RWPE2 (cell line): ENCODE measurements at regions not wholly inside any gene's neighbourhood (a gene's known extent, or its start where the extent isn't known, plus 50 kb on each side); places are given as distances from the start of the nearest gene placed in this dataset.
A peak's percentile ranks its signal among the peaks of the same experiment; 100 is the strongest.

Source experiments
- ATAC-seq: fragments of 200-7000 bp; cut with Tn5 transposase; 3 replicates; pipeline ENCODE4 v1.9.1; 2021; ENCODE audit warnings: low read depth
- DNase-seq: peaks from one replicate; pipeline ENCODE4 v3.0.0-alpha.2; 2020; ENCODE audit warnings: low spot score
- H3K27ac ChIP-seq: fragments of 450-650 bp; 2 replicates; pipeline ENCODE4 v1.5.1; 2017; ENCODE audit warnings: mild to moderate bottlenecking; ENCODE audit not compliant: poor library complexity, severe bottlenecking
- H3K27me3 ChIP-seq: fragments of 250-450 bp; sonication (Bioruptor Pico); 2 replicates; pipeline ENCODE4 v1.5.1; 2021; ENCODE audit warnings: mild to moderate bottlenecking, moderate library complexity; ENCODE audit not compliant: insufficient read depth, poor library complexity, severe bottlenecking
- H3K36me3 ChIP-seq: fragments of 250-450 bp; sonication (Bioruptor Pico); 2 replicates; pipeline ENCODE4 v1.5.1; 2020; ENCODE audit warnings: low read depth, mild to moderate bottlenecking, moderate library complexity
- H3K4me1 ChIP-seq: fragments of 250-450 bp; sonication (Bioruptor Pico); 2 replicates; pipeline ENCODE4 v1.5.1; 2021; ENCODE audit warnings: mild to moderate bottlenecking, moderate library complexity; ENCODE audit not compliant: insufficient read depth, poor library complexity, severe bottlenecking
- H3K4me3 ChIP-seq: fragments of 250-450 bp; sonication (Bioruptor Pico); 2 replicates; pipeline ENCODE4 v1.5.1; 2021; ENCODE audit warnings: mild to moderate bottlenecking, moderate library complexity; ENCODE audit not compliant: severe bottlenecking
- H3K9me3 ChIP-seq: fragments of 250-450 bp; sonication (Bioruptor Pico); 2 replicates; pipeline ENCODE4 v1.5.1; 2021; ENCODE audit warnings: mild to moderate bottlenecking, moderate library complexity; ENCODE audit not compliant: severe bottlenecking
- CTCF ChIP-seq: fragments of 450-650 bp; IDR thresholded peaks from one replicate; pipeline ENCODE4 v1.5.1; 2017; ENCODE audit warnings: mild to moderate bottlenecking, moderate library complexity; ENCODE audit not compliant: poor library complexity, severe bottlenecking

DNA sequence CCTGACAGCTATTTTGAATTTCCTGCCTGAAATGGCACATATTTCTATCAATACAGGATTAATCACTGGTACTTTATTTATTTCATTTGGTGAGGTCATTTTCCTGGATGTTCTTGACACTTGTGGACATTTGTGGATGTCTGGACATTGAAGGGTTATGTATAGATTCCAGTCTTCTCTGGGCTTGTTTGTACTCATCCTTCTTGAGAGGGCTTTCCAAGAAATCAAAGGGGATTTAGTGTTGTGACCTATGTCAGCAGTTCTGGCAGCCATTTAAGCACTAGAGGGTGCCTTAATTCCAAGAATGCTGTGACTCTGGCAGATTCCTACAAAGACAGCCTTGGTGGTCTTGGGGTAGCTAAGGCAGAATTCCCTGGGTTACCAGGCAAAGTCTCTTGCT lies 259.7 kb downstream of the CSNK1G3 start:
- no peak for ATAC-seq
- no peak for DNase-seq
- Histone ChIP-seq H3K27ac (no peak overlapping the region), H3K4me3 (no peak overlapping the region), H3K4me1 (no peaks in the 10 kb centered on the region), H3K36me3 (no peaks in the 10 kb centered on the region), H3K27me3 (no peaks in the 10 kb centered on the region), H3K9me3 (no peaks in the 10 kb centered on the region)
- no peak for TF ChIP-seq CTCF

- ATAC-seq: no peak
- no peak for DNase-seq
- TF ChIP-seq CTCF: no peak
- Histone ChIP-seq H3K4me3 (no peak overlapping the region), H3K27ac (no peak overlapping the region), H3K36me3 (no peaks in the 10 kb centered on the region), H3K27me3 (no peaks in the 10 kb centered on the region), H3K9me3 (no peaks in the 10 kb centered on the region), H3K4me1 (no peaks in the 10 kb centered on the region)
Observed at GRCh38 chr5:123763201-123763600, 251.2 kb downstream of the CSNK1G3 start.

GRCh38 chr5:123756816-123757215 lies 244.8 kb downstream of the CSNK1G3 start:
- DNase-seq (no peak), ATAC-seq (no peak)
- no peak for TF ChIP-seq CTCF
- Histone ChIP-seq H3K27me3 (no peaks in the 10 kb centered on the region), H3K9me3 (no peaks in the 10 kb centered on the region), H3K27ac (no peak overlapping the region), H3K36me3 (no peaks in the 10 kb centered on the region), H3K4me1 (peaks cover 4% of the 10 kb centered on the region), H3K4me3 (no peak overlapping the region)

- ATAC-seq (0 out of 3 replicates have a peak, but pooled peaks have one; percentile 12), DNase-seq (no peak)
- Histone ChIP-seq H3K27ac (no peak overlapping the region), H3K4me3 (no peak overlapping the region), H3K9me3 (no peaks in the 10 kb centered on the region), H3K27me3 (no peaks in the 10 kb centered on the region), H3K36me3 (no peaks in the 10 kb centered on the region), H3K4me1 (peaks cover 4% of the 10 kb centered on the region)
- no peak for TF ChIP-seq CTCF
Observed at GRCh38 chr5:123756318-123756665, 244.3 kb downstream of the CSNK1G3 start.

GRCh38 chr5:123755653-123756317 lies 243.8 kb downstream of the CSNK1G3 start:
- no peaks in the 10 kb centered on the region for H3K27me3 ChIP-seq
- no peaks in the 10 kb centered on the region for H3K9me3 ChIP-seq
- H3K27ac ChIP-seq: no peak overlapping the region
- no peak for TF ChIP-seq CTCF
- H3K4me1 ChIP-seq: peaks cover 4% of the 10 kb centered on the region
- no peak overlapping the region for H3K4me3 ChIP-seq
- H3K36me3 ChIP-seq: no peaks in the 10 kb centered on the region
- ATAC-seq (peak; percentile 44; the same call in 2 of the 3 replicates), DNase-seq (no peak)
